ENCODE measurements at regions not wholly inside any gene's neighbourhood (a gene's known extent, or its start where the extent isn't known, plus 50 kb on each side); places are given as distances from the start of the nearest gene placed in this dataset.
"Not testable (repeated sequence)": the region's sequence is repeated elsewhere in the genome, so short reads cannot be mapped to it uniquely, and the experiment has no call there.

DNA sequence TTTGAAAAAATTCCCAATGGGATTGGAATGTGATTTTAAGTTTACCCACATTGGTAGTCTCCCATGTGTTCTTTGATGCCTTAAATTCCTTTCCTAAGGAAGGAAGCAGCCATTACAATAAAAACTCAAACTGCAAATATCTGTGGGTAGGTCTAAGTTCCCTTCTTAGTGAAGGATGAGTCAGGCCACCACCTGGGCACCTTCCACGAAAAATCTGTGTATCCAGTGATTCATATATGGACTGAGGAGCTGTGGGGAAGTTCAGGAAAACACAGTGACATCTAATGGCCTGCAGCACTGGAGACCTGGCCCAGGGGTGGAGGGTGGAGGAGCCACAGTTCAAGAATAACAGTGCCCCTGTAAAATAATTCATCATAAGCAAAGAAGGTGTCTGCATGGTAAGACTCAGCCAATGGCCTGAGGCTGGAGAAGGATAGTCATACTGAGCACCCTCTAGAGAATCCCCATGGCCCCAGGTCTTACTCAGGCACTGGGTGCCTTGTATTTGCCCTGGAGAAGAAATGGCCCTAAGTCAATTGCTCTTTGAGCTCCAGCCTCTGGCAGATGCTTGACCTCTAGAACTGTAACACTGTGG is 248.6 kb downstream of the SP3 start:
- Histone ChIP-seq H3K36me3 (no peaks in the 10 kb centered on the region), H3K27me3 (no peaks in the 10 kb centered on the region), H3K4me1 (no peaks in the 10 kb centered on the region), H3K4me3 (ENCODE audit: low read depth, low read length) (no peak overlapping the region), H3K9me3 (no peaks in the 10 kb centered on the region)
- DNase-seq = no peak
- TF ChIP-seq, protein P1, sequence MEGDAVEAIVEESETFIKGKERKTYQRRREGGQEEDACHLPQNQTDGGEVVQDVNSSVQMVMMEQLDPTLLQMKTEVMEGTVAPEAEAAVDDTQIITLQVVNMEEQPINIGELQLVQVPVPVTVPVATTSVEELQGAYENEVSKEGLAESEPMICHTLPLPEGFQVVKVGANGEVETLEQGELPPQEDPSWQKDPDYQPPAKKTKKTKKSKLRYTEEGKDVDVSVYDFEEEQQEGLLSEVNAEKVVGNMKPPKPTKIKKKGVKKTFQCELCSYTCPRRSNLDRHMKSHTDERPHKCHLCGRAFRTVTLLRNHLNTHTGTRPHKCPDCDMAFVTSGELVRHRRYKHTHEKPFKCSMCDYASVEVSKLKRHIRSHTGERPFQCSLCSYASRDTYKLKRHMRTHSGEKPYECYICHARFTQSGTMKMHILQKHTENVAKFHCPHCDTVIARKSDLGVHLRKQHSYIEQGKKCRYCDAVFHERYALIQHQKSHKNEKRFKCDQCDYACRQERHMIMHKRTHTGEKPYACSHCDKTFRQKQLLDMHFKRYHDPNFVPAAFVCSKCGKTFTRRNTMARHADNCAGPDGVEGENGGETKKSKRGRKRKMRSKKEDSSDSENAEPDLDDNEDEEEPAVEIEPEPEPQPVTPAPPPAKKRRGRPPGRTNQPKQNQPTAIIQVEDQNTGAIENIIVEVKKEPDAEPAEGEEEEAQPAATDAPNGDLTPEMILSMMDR (IDR thresholded peaks at IDR 0.05; ENCODE audit: low read depth, low read length) = no peak

DNA sequence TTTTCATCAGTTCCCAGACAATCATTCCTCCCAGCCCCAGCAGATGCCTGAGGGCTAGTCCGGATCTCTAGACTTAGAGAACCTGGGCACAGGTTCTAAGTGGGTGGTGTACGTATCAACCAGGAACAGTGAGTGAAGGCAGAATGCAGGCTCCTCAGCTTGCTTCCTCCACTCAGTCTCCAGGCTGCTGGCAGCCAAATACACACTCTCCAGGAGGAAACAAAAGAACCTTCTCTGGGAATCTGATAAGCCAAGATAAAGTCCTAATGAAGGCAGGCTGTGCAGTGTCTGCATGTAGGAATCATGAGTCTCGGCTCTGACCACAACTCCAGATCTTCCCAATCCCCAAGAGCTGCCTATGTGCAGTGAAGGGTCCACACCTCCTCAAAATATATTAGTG is 245.7 kb downstream of the SP3 start:
- Histone ChIP-seq H3K27me3 (no peaks in the 10 kb centered on the region), H3K9me3 (no peaks in the 10 kb centered on the region), H3K4me3 (ENCODE audit: low read depth, low read length) (no peak overlapping the region), H3K36me3 (no peaks in the 10 kb centered on the region), H3K4me1 (no peaks in the 10 kb centered on the region)
- TF ChIP-seq, protein P1 (IDR thresholded peaks at IDR 0.05; ENCODE audit: low read depth, low read length) = no peak
- DNase-seq = no peak

DNA sequence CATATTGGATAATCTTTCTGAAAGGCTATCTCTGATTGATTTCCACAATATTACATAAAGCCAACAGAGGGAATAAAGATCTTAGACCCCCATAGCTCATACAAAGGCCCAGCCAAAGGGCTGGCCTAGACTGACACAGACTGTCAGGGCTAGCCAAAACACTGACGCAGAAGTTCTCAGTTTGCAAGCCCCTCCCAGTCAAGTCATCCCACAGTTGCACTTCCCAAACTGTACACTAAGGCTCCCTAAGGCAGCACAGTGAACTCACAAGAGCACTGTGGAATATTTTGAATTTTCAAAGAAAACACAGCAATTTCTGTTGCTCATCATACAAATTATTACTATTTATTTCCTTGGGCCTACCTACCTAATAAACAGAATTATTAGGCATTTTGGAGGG is 244.9 kb downstream of the SP3 start:
- no peaks in the 10 kb centered on the region for H3K36me3 ChIP-seq

DNA sequence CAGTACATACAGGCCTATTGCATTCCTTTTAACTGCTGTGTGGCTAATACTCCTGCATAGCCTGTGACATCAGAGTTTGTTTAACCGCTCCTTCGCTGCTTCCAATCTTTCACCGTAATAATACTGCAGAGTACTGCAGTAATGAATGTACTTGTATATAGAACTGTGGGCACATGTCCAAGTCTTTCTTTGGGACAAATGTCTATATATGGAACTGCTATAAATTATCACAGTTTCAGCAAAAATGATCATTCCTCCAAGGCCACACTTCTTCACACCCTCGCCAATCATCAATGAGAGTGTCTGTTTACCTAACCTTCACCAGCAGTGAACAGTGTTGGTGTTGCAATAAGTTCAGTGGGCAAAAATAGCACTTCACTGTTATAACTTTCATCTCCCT is 230.4 kb downstream of the SP3 start:
- no peak for DNase-seq
- Histone ChIP-seq H3K36me3 (no peaks in the 10 kb centered on the region), H3K9me3 (no peaks in the 10 kb centered on the region), H3K4me1 (no peaks in the 10 kb centered on the region), H3K27me3 (no peaks in the 10 kb centered on the region), H3K4me3 (ENCODE audit: low read depth, low read length) (no peak overlapping the region)
- TF ChIP-seq, protein P1 (IDR thresholded peaks at IDR 0.05; ENCODE audit: low read depth, low read length) = no peak

More for the DNA sequence above, 244.9 kb downstream of the SP3 start:
- Histone ChIP-seq H3K9me3 (no peaks in the 10 kb centered on the region), H3K4me3 (ENCODE audit: low read depth, low read length) (no peak overlapping the region), H3K27me3 (no peaks in the 10 kb centered on the region), H3K4me1 (no peaks in the 10 kb centered on the region)
- TF ChIP-seq, protein P1 (IDR thresholded peaks at IDR 0.05; ENCODE audit: low read depth, low read length) = no peak
- no peak for DNase-seq

DNA sequence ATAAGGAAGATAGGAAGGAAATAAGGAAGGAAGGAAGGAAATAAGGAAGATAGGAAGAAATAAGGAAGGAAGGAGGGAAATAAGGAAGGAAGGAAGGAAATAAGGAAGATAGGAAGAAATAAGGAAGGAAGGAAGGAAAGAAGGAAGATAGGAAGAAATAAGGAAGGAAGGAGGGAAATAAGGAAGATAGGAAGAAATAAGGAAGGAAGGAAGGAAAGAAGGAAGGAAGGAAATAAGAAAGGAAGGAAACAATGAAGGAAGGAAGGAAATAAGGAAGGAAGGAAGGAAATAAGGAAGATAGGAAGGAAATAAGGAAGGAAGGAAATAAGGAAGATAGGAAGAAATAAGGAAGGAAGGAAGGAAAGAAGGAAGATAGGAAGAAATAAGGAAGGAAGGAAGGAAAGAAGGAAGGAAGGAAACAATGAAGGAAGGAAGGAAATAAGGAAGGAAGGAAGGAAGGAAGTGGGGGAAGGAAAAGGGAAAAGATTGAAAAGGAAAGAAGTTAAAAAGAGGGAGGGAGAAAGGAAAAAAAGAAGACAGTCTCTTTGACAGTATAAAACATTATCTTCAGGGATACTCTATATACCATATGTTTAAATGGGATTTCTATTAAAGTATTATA is 227.1 kb downstream of the SP3 start:
- H3K9me3 ChIP-seq; H3K36me3 ChIP-seq; DNase-seq; H3K4me3 ChIP-seq (ENCODE audit: low read depth, low read length); H3K4me1 ChIP-seq; H3K27me3 ChIP-seq: not testable (repeated sequence)

DNA sequence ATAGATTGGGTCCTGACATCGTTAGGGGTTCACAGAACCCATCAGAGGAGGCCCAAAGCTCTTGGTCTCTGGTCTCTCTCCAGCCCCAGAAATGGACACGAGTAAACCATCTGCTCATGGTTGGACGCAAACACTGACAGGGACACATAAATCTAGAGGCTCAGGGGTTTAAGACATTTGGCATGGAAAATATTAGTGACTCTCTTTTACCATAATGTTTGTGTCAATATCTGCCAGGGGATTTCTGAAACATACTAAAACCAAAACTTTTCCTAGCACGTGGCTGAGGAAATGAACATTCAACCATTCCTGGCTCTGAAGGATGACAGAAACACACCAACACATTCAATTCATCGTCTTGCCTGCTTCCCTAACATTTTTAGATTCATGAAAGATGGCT is 226.2 kb downstream of the SP3 start:
- H3K9me3 ChIP-seq = no peaks in the 10 kb centered on the region
- no peak for DNase-seq
- TF ChIP-seq, protein P1 (IDR thresholded peaks at IDR 0.05; ENCODE audit: low read depth, low read length) = no peak
- no peaks in the 10 kb centered on the region for H3K27me3 ChIP-seq
- no peaks in the 10 kb centered on the region for H3K36me3 ChIP-seq
- no peaks in the 10 kb centered on the region for H3K4me1 ChIP-seq
- no peak overlapping the region for H3K4me3 ChIP-seq (ENCODE audit: low read depth, low read length)
